ENCODE measurements at regions not wholly inside any gene's neighbourhood (a gene's known extent, or its start where the extent isn't known, plus 50 kb on each side); places are given as distances from the start of the nearest gene placed in this dataset.

DNA sequence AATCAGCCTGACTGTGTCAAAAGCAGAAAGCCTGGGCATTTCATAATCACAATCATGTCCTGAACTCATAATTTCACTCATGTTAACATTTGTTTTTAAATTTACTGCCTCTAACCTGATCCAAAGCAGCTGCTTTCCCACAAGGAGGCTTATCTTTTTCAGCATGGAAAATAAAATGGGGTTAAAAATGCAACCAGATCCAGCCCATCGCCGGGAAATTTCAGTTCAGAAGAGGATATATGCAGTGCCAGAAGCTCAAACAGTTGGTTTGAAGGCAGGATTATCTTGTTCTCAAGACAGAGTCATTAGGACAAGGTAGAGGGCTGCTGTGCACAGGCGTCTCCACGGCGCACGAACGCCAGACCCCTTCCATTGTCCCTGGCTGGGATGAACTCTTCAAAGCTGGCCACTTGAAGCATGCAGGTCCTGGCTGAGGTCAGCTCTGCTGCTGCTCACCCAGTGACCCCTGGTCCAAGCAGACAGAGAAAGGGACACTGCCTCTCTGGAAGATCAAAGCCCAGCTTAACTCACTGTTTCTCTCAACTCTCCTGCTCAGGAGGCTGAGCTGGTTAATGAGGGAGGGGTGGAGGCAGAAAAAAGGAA is 191.1 kb upstream of the HEY2 start:
- TF ChIP-seq, protein P1, sequence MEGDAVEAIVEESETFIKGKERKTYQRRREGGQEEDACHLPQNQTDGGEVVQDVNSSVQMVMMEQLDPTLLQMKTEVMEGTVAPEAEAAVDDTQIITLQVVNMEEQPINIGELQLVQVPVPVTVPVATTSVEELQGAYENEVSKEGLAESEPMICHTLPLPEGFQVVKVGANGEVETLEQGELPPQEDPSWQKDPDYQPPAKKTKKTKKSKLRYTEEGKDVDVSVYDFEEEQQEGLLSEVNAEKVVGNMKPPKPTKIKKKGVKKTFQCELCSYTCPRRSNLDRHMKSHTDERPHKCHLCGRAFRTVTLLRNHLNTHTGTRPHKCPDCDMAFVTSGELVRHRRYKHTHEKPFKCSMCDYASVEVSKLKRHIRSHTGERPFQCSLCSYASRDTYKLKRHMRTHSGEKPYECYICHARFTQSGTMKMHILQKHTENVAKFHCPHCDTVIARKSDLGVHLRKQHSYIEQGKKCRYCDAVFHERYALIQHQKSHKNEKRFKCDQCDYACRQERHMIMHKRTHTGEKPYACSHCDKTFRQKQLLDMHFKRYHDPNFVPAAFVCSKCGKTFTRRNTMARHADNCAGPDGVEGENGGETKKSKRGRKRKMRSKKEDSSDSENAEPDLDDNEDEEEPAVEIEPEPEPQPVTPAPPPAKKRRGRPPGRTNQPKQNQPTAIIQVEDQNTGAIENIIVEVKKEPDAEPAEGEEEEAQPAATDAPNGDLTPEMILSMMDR (IDR thresholded peaks at IDR 0.05): no peak
- intact Hi-C loops (cut with DNase I; ENCODE audit: low total_unique reads): no loop called here
- no peak for DNase-seq
- Histone ChIP-seq H3K36me3 (no peaks in the 10 kb centered on the region), H3K27me3 (no peaks in the 10 kb centered on the region), H3K27ac (no peak overlapping the region), H3K4me3 (no peak overlapping the region), H3K9me3 (no peaks in the 10 kb centered on the region), H3K4me1 (no peaks in the 10 kb centered on the region)

DNA sequence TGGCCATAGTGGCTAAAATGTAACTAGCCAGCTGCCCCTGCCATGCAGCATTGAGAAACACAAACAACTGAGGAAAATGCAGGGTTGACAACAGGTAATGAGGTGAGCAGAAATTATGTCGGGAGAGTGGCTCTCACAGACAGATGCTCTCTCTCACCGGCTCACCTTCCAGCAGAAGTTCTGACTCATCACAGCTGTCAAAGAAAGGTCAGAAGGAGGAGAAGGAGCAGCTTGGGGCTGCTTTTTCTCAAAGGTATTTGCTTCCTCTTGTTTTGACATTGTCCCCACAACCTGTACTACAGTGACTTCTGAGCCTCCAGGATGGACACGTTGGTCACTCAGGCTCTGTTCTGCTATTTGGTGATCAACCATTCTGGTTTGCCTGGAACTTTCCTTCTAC is 190.5 kb upstream of the HEY2 start:
- no peak for DNase-seq
- TF ChIP-seq, protein P1 (IDR thresholded peaks at IDR 0.05): no peak

DNA sequence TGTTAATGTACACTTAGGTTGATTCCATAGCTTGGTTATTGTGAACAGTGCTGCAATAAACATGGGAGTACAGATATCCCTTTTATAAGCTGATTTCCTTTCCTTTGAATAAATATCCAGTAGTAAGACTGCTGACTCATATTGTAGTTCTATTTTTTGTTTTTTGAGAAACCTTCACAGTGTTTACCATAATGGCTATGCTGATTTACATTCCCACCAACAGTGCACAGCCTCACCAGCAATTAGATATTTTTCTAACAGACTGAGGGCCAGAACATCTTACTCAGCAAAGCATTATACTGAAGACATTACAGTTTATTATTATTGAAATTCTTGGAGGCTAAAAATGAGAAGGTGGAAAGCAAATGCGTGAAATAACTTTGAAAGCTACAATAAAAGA is 187.3 kb upstream of the HEY2 start:
- H3K27ac ChIP-seq: no peak overlapping the region
- TF ChIP-seq, protein P1 (IDR thresholded peaks at IDR 0.05): no peak
- H3K36me3 ChIP-seq: no peaks in the 10 kb centered on the region
- intact Hi-C loops (cut with DNase I; ENCODE audit: low total_unique reads): no loop called here
- DNase-seq: no peak
- H3K27me3 ChIP-seq: no peaks in the 10 kb centered on the region
- H3K4me1 ChIP-seq: peaks cover 0 to 6% (median 2%) of the 10 kb centered on the region in 4 donors
- H3K4me3 ChIP-seq: no peak overlapping the region
- H3K9me3 ChIP-seq: no peaks in the 10 kb centered on the region

More for the DNA sequence above, 190.5 kb upstream of the HEY2 start:
- Histone ChIP-seq H3K4me1 (peaks cover 0 to 3% (median 2%) of the 10 kb centered on the region in 4 donors), H3K27me3 (no peaks in the 10 kb centered on the region), H3K36me3 (no peaks in the 10 kb centered on the region), H3K9me3 (no peaks in the 10 kb centered on the region), H3K4me3 (no peak overlapping the region), H3K27ac (no peak overlapping the region)
- intact Hi-C loops (cut with DNase I; ENCODE audit: low total_unique reads): no loop called here

DNA sequence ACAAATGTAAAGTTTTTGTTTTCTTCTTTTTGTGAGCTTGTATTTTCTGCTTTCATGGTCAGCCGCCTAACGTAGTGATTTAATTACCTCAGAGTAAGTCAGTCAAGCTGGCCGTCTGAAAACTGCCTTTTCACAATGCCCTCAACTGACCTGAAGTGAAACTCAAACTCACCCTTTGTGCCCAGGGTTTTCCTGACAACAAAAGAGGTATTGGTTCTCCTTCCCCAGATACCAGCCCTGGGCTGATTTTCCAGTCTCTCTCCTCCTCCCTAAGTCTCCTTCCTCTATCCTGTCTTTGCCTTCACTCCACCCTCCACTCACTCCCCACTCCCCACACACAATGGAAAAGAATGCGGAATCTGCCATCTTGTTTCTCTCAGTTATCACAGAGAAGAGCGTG is 184.5 kb upstream of the HEY2 start:
- TF ChIP-seq, protein P1 (IDR thresholded peaks at IDR 0.05): no peak
- Histone ChIP-seq H3K4me1 (peaks cover 0 to 14% (median 2%) of the 10 kb centered on the region in 4 donors), H3K27ac (no peak overlapping the region), H3K36me3 (no peaks in the 10 kb centered on the region), H3K9me3 (no peaks in the 10 kb centered on the region), H3K4me3 (no peak overlapping the region), H3K27me3 (no peaks in the 10 kb centered on the region)
- intact Hi-C loops (cut with DNase I; ENCODE audit: low total_unique reads): no loop called here
- no peak for DNase-seq

DNA sequence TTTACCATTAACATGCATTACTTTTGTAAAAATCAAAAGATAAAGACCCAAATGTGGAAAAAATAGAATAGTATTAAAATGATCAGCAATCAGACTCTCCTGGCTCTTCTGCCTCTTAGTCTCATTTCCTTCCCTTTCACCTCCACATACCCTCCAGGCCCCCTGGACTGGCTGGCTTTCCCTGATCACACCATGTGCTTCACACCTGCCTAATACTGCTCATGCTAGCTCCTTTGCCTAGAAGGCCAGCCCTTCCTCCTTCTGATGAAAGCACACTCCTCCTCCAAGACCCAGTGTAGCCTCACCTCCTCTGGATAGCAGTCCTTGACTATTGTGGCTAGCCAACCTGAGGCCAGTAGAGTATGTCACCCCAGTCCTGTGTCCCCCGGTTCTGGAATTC is 182.0 kb upstream of the HEY2 start:
- Histone ChIP-seq H3K27ac (no peak overlapping the region), H3K36me3 (no peaks in the 10 kb centered on the region), H3K9me3 (no peaks in the 10 kb centered on the region), H3K4me3 (no peak overlapping the region), H3K4me1 (peaks cover 0 to 23% (median 5%) of the 10 kb centered on the region in 4 donors), H3K27me3 (no peaks in the 10 kb centered on the region)
- TF ChIP-seq, protein P1 (IDR thresholded peaks at IDR 0.05): no peak
- no peak for DNase-seq
- intact Hi-C loops (cut with DNase I; ENCODE audit: low total_unique reads): no loop called here

DNA sequence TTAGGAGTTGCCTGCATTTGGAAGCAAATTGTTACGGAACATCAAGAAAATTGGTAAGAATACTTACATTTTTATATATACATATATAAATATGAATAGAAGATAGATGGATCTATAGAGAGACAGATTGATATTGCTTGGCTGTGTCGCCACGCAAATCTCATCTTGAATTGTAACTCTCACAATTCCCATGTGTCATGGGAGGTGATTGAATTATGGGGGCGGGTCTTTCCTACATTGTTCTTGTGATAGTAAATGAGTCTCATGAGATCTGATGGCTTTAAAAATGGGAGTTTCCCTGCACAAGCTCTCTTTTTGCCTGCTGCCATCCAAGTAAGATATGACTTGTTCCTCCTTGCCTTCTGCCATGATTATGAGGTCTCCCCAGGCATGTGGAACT is 180.8 kb upstream of the HEY2 start:
- DNase-seq: no peak
- no peak overlapping the region for H3K4me3 ChIP-seq
- TF ChIP-seq, protein P1 (IDR thresholded peaks at IDR 0.05): no peak
- intact Hi-C loops (cut with DNase I; ENCODE audit: low total_unique reads): no loop called here
- H3K27me3 ChIP-seq: no peaks in the 10 kb centered on the region
- H3K27ac ChIP-seq: no peak overlapping the region
- H3K4me1 ChIP-seq: peaks cover 0 to 23% (median 4%) of the 10 kb centered on the region in 4 donors
- no peaks in the 10 kb centered on the region for H3K9me3 ChIP-seq
- H3K36me3 ChIP-seq: no peaks in the 10 kb centered on the region

Measured in tibial artery (tissue), 4 donors.